Sigmoid colon (tissue), 4 donors: ENCODE measurements at regions not wholly inside any gene's neighbourhood (a gene's known extent, or its start where the extent isn't known, plus 50 kb on each side); places are given as distances from the start of the nearest gene placed in this dataset.

Source experiments
- CTCF ChIP-seq, 4 experiments: fragments of 450-650 bp in 3 of 4; fragments of 200-600 bp in 1 of 4; IDR thresholded peaks; one replicate each; pipeline ENCODE4 v1.5.1; 2016 to 2019; ENCODE audit warnings: antibody characterized with exemption in 4 of 4, mild to moderate bottlenecking in 3 of 4, moderate library complexity in 2 of 4
- EP300 ChIP-seq, 4 donors: sonication (generic); formaldehyde crosslinking; IDR thresholded peaks; one replicate each; pipeline ENCODE4 v1.6.1; 2017; ENCODE audit warnings: antibody characterized with exemption in 4 of 4
- POLR2A ChIP-seq, 2 donors: fragments of 450-650 bp; IDR thresholded peaks; one replicate each; pipeline ENCODE4 v1.6.1; 2016; ENCODE audit warnings: antibody characterized with exemption in 2 of 2, mild to moderate bottlenecking in 2 of 2, moderate library complexity in 2 of 2

- no peak for TF ChIP-seq POLR2A (IDR thresholded peaks at IDR 0.05)
- no peak for TF ChIP-seq CTCF (IDR thresholded peaks at IDR 0.05)
- no peak for TF ChIP-seq EP300 (IDR thresholded peaks at IDR 0.05)
Observed at GRCh38 chr1:194503209-194503608, 1316.8 kb upstream of the B3GALT2 start.
